ENCODE measurements at regions not wholly inside any gene's neighbourhood (a gene's known extent, or its start where the extent isn't known, plus 50 kb on each side); places are given as distances from the start of the nearest gene placed in this dataset.

DNA sequence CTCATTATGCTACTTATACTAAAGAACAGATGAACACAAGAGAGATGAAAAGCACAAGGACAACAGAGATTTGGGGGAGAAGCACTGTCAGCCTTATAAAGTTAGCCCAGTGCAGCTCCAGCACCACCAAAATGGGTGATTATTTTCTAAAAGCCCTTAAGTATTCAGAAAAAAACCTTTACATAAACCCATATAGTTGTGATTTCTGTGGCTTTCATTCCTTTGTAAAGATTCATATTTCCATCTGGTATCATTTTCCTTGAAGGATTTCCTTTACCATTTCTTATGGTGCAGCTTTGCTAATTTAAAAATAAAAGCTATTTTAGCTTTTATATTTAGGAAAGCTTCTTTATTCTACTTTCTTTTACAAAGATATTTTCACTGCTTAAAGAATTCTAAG, 311.0 kb downstream of the TMEM167A start:
- Mint-ChIP-seq H3K9me3 (peaks cover 17% of the 10 kb centered on the region), H3K36me3 (ENCODE audit: low read depth) (peaks cover 10% of the 10 kb centered on the region), H3K4me3 (no peak overlapping the region), H3K27ac (peak overlapping the region in 1 of 3 experiments; percentile 10), H3K4me1 (peaks cover 8% of the 10 kb centered on the region), H3K27me3 (ENCODE audit: low read depth) (no peaks in the 10 kb centered on the region)
- TF ChIP-seq, protein P1, sequence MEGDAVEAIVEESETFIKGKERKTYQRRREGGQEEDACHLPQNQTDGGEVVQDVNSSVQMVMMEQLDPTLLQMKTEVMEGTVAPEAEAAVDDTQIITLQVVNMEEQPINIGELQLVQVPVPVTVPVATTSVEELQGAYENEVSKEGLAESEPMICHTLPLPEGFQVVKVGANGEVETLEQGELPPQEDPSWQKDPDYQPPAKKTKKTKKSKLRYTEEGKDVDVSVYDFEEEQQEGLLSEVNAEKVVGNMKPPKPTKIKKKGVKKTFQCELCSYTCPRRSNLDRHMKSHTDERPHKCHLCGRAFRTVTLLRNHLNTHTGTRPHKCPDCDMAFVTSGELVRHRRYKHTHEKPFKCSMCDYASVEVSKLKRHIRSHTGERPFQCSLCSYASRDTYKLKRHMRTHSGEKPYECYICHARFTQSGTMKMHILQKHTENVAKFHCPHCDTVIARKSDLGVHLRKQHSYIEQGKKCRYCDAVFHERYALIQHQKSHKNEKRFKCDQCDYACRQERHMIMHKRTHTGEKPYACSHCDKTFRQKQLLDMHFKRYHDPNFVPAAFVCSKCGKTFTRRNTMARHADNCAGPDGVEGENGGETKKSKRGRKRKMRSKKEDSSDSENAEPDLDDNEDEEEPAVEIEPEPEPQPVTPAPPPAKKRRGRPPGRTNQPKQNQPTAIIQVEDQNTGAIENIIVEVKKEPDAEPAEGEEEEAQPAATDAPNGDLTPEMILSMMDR (IDR thresholded peaks at IDR 0.05; ENCODE audit: unreplicated experiment in 3 of 3) = no peak

DNA sequence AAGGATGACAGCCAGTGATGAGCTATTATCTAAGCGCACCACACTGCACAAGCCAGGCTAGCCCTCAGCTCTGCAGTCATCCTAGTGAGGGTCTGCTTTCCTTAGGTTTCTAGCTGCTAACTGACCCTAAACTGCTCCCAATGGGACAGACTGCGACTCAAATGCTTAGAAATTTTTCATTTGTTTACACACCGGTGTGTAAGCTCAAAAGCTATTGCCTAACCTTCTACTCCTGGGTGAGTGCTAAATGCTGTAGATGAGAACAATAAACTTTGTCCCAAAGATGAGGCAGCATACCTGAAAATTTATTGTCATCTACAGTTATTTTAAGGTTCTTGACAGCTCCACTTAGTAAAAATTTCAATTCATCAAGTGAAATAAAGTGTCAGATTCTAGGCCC, 311.4 kb downstream of the TMEM167A start:
- Mint-ChIP-seq H3K27ac (peak overlapping the region in 1 of 3 experiments; percentile 29), H3K4me3 (no peak overlapping the region), H3K4me1 (peaks cover 8% of the 10 kb centered on the region)

DNA sequence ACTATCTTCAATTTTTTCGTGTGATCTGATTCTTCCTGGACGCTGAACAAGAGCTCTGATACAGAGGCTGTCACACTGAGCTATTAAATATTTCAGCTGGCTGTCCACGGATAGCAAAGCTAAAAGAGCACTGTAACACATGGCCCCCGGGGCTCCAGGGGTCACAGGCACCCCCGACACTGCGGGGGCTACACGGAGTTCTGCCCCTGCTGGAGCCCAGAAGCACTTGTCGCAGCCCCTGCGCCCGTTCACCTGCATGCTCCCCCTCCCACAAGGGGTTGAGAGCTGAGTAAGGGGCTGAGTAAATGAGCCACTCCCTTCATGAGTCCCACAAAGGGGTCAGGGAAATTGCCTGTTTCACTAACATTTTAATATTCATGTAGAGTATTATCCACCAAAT, 316.3 kb downstream of the TMEM167A start:
- peaks cover 6% of the 10 kb centered on the region for H3K9me3 Mint-ChIP-seq
- no peak overlapping the region for H3K27ac Mint-ChIP-seq
- H3K4me3 Mint-ChIP-seq = no peak overlapping the region
- no peaks in the 10 kb centered on the region for H3K36me3 Mint-ChIP-seq (ENCODE audit: low read depth)
- H3K4me1 Mint-ChIP-seq = peaks cover 14% of the 10 kb centered on the region
- TF ChIP-seq, protein P1 (IDR thresholded peaks at IDR 0.05; ENCODE audit: unreplicated experiment in 3 of 3) = no peak
- no peaks in the 10 kb centered on the region for H3K27me3 Mint-ChIP-seq (ENCODE audit: low read depth)

More for the DNA sequence above, 311.4 kb downstream of the TMEM167A start:
- Mint-ChIP-seq H3K9me3 (peaks cover 13% of the 10 kb centered on the region), H3K27me3 (ENCODE audit: low read depth) (no peaks in the 10 kb centered on the region), H3K36me3 (ENCODE audit: low read depth) (peaks cover 10% of the 10 kb centered on the region)
- TF ChIP-seq, protein P1 (IDR thresholded peaks at IDR 0.05; ENCODE audit: unreplicated experiment in 3 of 3) = no peak

DNA sequence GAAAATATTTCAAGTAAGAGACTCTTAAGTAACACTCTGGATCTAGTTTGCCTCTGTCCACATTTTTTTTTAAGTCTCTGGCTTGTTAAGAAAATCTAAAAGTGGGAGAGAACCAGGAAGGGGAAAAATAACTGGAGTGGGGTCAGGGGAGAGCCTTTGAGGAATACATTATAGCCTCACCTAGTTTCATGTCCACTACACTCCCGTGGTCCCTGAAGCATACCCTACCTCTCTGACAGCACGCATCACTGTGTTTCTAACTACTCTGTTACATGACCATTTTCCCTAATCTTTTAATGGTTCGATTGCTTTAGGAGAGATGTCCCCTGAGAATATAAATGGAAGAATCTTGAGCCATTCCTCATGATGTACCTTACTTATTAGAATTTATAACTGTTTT, 318.3 kb downstream of the TMEM167A start:
- peaks cover 22% of the 10 kb centered on the region for H3K4me1 Mint-ChIP-seq
- peak overlapping the region in 2 of 3 experiments; percentile 15 to 56 for H3K27ac Mint-ChIP-seq
- TF ChIP-seq, protein P1 (IDR thresholded peaks at IDR 0.05; ENCODE audit: unreplicated experiment in 3 of 3) = no peak
- no peak overlapping the region for H3K4me3 Mint-ChIP-seq
- H3K36me3 Mint-ChIP-seq (ENCODE audit: low read depth) = no peaks in the 10 kb centered on the region
- H3K9me3 Mint-ChIP-seq = peaks cover 6% of the 10 kb centered on the region
- no peaks in the 10 kb centered on the region for H3K27me3 Mint-ChIP-seq (ENCODE audit: low read depth)

DNA sequence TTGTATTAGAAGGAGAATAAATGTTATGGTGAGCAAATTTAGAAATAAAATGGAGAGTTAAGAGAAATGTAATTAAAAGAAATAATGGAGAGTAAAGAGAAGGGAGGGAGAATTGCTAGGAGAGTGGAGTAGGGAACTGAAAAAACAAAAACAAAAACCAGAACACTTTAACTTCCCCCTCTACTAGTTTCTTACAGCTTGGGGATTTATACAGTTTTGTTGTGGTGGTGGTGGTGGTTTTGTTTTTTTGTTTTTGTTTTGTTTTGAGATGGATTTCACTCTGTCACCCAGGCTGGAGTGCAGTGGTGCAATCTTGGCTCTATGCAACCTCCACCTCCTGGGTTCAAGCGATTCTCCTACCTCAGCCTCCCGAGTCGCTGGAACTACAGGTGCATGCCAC, 322.4 kb downstream of the TMEM167A start:
- TF ChIP-seq, protein P1 (IDR thresholded peaks at IDR 0.05; ENCODE audit: unreplicated experiment in 3 of 3) = no peak
- no peaks in the 10 kb centered on the region for H3K27me3 Mint-ChIP-seq (ENCODE audit: low read depth)
- peaks cover 26% of the 10 kb centered on the region for H3K4me1 Mint-ChIP-seq
- H3K4me3 Mint-ChIP-seq = no peak overlapping the region
- H3K27ac Mint-ChIP-seq = peak overlapping the region in 2 of 3 experiments; percentile 73 to 77
- peaks cover 4% of the 10 kb centered on the region for H3K36me3 Mint-ChIP-seq (ENCODE audit: low read depth)
- H3K9me3 Mint-ChIP-seq = peaks cover 14% of the 10 kb centered on the region

DNA sequence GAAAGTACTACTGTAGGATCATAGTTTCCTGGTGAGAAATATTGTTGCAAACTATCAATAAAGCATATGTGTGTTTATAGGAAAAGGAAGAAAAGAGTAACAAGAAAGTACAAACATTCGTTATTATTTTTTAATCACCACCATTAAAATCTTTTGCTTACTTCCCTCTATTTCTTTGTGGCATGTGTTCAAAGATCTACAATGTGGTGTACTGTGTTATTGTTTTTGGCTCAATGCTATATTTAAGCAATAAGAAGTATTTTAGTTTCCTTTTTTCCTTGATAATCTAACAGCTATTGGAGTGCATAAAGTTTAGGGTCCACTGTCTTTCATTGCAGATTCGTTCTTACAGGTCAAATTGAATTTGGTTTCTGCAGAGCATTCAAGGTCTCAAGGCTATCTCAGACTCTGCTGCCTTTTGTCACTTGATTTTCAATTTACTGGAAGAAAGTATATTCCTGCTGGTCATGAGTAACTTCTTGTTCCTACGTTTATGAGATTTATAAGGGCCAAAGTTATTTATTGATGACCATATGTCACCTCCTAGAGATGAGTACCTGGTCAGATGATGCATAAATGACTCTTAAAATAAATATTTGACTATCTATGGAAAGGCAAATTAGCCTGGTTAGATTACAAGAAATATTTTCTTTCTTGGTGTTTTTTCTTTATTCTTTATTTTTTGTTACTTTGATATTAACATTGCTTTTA, 323.0 kb downstream of the TMEM167A start:
- Mint-ChIP-seq H3K27ac (peak overlapping the region; percentile 32 to 77 (median 73)), H3K4me3 (no peak overlapping the region), H3K9me3 (peaks cover 14% of the 10 kb centered on the region), H3K27me3 (ENCODE audit: low read depth) (no peaks in the 10 kb centered on the region), H3K4me1 (peaks cover 32% of the 10 kb centered on the region), H3K36me3 (ENCODE audit: low read depth) (peaks cover 4% of the 10 kb centered on the region)
- TF ChIP-seq, protein P1 (IDR thresholded peaks at IDR 0.05; ENCODE audit: unreplicated experiment in 3 of 3) = no peak

Data from nephron (organoid).